Stimulated activated CD4-positive, alpha-beta T cell treated with anti-CD3 and anti-CD28 coated beads, Interleukin-4, amount 100 ng/mL, for 24 hours (primary cell): ENCODE measurements at regions not wholly inside any gene's neighbourhood (a gene's known extent, or its start where the extent isn't known, plus 50 kb on each side); places are given as distances from the start of the nearest gene placed in this dataset.
"Not testable (repeated sequence)": the region's sequence is repeated elsewhere in the genome, so short reads cannot be mapped to it uniquely, and the experiment has no call there.

ENCODE experiments used
- DNase-seq: peaks from one replicate; pipeline ENCODE4 v3.0.0-alpha.2; 2020

- not testable (repeated sequence) for DNase-seq
Observed at GRCh38 chr6:85356743-85357142, 93.1 kb upstream of the NT5E start.

- DNase-seq: no peak
Observed at GRCh38 chr6:85355816-85356215, 94.1 kb upstream of the NT5E start.

- DNase-seq: peak; percentile 51
Observed at GRCh38 chr6:85354761-85355618, 94.9 kb upstream of the NT5E start.

GRCh38 chr6:85353012-85353411 is 96.9 kb upstream of the NT5E start:
- no peak for DNase-seq

- DNase-seq: no peak
Observed at GRCh38 chr6:85348643-85349042, 101.2 kb upstream of the NT5E start.

- DNase-seq: no peak
Observed at GRCh38 chr6:85347812-85348211, 102.1 kb upstream of the NT5E start.

- DNase-seq: no peak
Observed at GRCh38 chr6:85346196-85346595, 103.7 kb upstream of the NT5E start.

- no peak for DNase-seq
Observed at GRCh38 chr6:85344996-85345395, 104.9 kb upstream of the NT5E start.

- DNase-seq: no peak
Observed at GRCh38 chr6:85343428-85343827, 106.5 kb upstream of the NT5E start.

- no peak for DNase-seq
Observed at GRCh38 chr6:85329196-85329595, 120.7 kb upstream of the NT5E start.

- DNase-seq: not testable (repeated sequence)
Observed at GRCh38 chr6:85325811-85326210, 124.1 kb upstream of the NT5E start.

GRCh38 chr6:85323435-85324040 is 126.3 kb upstream of the NT5E start:
- DNase-seq: peak; percentile 67

GRCh38 chr6:85322446-85323105 is 127.3 kb upstream of the NT5E start:
- no peak for DNase-seq

GRCh38 chr6:85321906-85322305 is 128.0 kb upstream of the NT5E start:
- DNase-seq: no peak

GRCh38 chr6:85314586-85314985 is 135.3 kb upstream of the NT5E start:
- DNase-seq: no peak

- DNase-seq: no peak
Observed at GRCh38 chr6:85300581-85300980, 149.3 kb upstream of the NT5E start.

GRCh38 chr6:85298553-85298952 is 151.3 kb upstream of the NT5E start:
- DNase-seq: no peak

GRCh38 chr6:85291326-85291725 is 158.6 kb upstream of the NT5E start:
- DNase-seq: no peak

- DNase-seq: no peak
Observed at GRCh38 chr6:85287654-85288053, 162.2 kb upstream of the NT5E start.

- no peak for DNase-seq
Observed at GRCh38 chr6:85287158-85287557, 162.7 kb upstream of the NT5E start.

GRCh38 chr6:85286507-85286906 is 163.4 kb upstream of the NT5E start:
- DNase-seq: not testable (repeated sequence)

GRCh38 chr6:85285934-85286333 is 163.9 kb upstream of the NT5E start:
- no peak for DNase-seq

- no peak for DNase-seq
Observed at GRCh38 chr6:85285114-85285513, 164.8 kb upstream of the NT5E start.

GRCh38 chr6:85283436-85283835 is 166.4 kb upstream of the NT5E start:
- DNase-seq: no peak
